Nucleus accumbens (tissue), 56 donors: ENCODE measurements at regions not wholly inside any gene's neighbourhood (a gene's known extent, or its start where the extent isn't known, plus 50 kb on each side); places are given as distances from the start of the nearest gene placed in this dataset.
"Not testable (repeated sequence)": the region's sequence is repeated elsewhere in the genome, so short reads cannot be mapped to it uniquely, and the experiment has no call there.

Experiments
- DNase-seq, 56 donors: peaks; one replicate each; lab custom pipeline; 2025; lab: John Stamatoyannopoulos, UW

DNA sequence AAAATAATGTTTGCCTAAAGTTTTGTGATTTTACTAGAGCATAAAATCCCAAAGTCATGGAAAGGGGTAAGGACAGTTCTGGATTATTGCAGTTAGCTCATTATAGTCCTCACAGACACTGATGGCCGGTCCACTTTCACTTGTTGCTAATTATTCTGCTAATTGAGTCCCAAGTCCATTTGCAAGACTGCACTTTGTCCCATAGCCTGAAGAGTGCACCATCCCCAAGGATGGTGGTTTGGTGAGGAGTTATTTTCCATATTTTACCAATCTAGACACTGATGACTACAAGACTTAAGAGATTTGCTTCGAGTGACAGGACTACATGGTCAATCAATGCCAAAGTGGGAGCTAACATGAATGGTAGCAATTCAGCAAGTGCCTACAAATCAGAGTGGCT lies 181.8 kb upstream of the CACNA2D1 start:
- no peak for DNase-seq

DNA sequence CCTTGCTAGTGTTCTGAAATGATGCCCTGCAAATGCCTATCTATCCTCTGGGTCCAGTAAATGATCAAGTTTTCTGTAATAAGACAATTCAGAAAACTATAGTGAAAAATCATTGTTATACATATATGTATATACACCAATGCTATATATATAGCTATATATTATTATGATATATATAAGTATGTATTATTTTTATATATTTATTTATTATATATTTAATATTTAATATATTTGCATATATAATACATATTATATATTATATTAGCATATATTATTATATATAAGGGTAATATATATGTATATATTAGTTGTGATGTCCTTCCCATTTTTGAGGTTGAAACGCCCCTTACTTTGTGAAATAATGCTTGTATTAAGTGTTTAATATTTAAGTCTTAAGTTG lies 181.4 kb upstream of the CACNA2D1 start:
- DNase-seq = no peak

DNA sequence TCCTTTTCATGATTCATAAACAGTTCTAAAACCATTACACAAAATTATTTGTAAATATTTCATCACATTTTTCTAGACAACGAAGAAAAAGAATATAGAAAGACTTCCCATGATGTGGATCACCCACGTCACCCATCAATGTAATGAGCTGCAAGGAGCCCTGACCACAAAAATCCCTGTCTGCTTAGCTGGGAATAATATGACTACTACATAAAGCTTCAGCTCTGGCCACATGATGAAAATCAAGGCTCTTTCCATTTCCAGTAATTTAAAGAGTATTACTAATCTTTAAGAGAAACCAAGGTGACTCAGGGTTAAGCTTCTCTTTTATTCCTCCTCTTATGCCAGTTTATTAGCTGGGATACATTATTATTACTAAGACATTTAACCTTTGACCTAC lies 180.8 kb upstream of the CACNA2D1 start:
- DNase-seq = no peak

DNA sequence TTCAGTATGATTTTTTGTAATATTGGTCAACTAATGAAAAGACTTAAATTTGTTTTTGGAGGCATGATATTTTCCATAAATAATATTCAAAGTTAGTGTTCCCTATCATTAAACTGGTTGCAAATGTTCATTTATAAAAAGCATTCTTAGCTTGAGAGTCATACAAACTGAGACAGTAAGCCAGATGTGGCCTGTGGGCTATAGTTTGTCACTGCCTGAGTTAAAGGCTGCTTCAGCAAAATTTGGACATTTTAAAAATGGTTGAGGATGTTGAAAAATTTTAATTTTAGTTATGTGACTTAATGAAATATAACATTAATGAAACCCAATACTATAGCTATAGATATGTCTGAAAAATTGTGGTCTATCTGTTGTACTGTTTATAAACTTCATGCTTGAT lies 180.2 kb upstream of the CACNA2D1 start:
- no peak for DNase-seq

DNA sequence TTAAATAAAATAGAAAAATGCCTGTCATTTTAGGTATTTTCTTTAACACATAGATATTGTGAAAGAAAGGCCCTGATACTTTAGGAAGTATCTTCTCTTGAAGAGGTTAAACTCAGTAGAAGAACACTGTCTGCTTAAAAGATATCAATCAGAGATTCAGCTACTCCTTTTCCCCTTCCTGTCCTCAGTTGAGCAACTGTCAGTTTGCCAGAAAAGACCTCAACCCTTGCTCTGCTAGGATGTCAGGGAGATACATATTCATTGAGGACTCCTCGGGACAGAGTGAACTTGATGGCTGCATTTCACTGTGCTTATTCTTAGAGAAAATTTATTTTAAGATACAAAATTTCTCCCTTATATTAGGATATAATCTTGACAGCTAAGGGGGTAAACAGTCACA lies 173.6 kb upstream of the CACNA2D1 start:
- no peak for DNase-seq

DNA sequence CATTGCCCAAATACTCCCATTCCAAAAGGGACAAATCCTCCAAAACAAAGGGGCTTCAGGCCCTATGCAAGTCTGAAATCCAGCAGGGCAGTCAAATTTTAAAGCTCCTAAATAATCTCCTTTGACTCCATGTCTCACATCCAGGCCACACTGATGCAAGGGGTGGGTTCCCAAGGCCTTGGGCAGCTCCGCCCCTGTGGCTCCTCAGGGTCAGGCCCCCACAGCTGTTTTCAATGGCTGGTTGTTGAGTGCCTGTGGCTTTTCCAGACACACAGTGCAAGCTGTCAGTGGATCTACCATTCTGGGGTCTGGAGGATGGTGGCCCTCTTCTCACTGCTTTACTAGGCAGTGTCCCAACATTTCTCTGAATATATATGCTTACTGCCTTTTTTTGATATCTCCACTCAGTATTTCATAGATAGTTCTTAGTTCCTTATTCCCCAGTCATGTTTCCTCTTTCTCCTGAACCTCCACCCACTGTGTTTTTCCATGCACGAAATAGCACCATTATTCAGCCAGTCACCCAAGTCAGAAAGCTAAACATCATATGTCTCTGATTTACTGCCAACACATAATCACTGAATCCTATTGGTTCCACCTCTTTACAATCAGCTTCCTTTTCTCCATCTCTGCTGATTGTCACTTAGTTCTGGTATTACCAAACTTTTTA lies 172.6 kb upstream of the CACNA2D1 start:
- DNase-seq = no peak

DNA sequence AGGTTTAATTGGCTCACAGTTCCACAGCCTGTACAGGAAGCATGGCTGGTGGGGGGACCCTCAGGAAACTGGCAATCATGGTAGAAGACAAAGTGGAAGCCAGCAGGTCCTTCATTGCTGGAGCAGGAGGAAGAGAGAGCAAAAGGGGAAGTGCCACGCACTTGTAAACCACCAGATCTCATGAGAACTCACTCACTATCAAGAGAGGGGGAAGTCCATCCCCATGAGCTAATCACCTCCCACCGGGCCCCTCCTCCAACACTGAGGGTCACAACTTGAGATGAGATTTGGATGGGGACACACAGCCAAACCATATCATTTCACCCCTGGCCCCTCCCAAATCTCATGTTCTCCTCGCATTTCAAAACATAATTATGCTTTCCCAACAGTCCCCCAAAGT lies 171.9 kb upstream of the CACNA2D1 start:
- DNase-seq = no peak

DNA sequence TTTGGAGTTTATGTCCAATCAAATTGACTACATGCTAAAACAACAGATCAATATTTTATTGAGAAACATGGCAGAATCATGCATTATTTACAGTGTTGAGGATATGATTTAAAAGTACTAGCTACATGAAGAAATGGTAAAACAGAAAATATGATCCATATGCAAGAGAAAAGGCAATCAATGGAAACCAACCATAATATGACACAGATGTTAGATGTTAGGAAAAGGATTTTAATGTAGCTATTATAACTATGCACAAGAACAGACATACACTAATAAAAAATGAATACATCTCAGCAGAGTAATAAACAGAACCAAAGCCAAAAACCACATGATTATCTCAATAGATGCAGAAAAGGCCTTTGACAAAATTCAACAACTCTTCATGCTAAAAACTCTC lies 166.2 kb upstream of the CACNA2D1 start:
- DNase-seq = no peak

DNA sequence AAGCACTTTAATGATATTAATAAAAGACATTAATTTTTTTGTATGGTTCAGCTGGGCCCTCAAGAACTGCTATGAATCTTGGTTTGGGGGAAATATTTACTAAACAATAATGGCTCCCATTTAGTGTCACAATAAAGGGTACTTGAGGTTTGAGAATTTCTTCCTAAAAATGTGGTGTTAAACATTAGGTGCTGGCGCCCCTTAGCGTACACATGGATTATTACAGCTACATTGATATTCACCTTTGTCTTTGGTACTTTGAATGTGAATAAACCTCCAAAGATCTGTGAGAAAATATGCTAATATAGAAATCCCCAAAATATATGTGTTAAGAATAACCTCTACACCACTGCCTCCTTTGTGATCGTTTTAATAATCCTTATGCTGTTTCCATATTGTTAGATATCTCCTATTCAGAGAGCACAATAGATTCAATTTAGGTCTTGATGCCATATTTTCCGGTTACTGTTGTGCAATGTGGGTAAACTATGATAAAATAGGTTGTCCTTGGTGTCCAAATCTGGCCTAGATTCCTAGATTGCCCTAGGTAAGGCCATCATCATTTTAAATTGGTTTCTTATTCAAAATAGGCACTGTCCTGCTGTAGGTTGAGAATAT lies 161.8 kb upstream of the CACNA2D1 start:
- peak in 9 of 56 donors; percentile 0 to 56 (median 9) for DNase-seq

DNA sequence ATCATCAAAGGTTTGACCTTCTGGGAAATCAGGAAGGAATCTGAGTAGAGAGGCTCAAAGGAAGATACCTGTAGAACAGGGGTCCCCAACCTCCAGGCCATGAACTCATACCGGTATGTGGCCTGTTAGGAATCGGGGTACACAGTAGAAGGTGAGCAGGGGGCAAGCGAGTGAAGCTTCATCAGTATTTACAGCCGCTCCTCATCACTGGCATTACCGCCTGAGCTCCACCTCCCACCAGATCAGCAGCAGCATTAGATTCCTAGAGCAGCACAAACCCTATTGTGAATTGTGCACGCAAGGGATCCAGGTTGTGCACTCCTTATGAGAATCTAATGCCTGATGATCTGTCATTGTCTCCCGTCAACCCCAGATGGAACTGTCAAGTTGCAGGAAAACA lies 158.5 kb upstream of the CACNA2D1 start:
- no peak for DNase-seq

DNA sequence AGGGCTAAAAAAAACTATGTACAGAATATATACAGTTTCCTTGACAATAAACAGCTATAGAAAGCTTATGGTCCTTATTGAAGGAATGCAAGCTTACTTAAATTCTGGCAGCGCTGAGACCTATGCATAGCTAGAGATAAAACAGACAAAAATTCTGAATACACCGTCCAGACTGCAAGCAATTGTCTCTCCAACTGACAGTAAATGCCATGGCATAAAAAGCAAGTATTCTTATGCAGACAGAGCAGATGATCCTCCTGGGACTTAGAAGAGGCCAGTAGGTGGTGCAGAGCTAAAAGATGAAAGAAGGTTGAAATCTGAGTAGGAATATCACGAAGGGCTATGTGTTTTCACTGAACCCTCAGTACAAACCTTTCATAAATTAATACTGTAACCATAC lies 157.0 kb upstream of the CACNA2D1 start:
- no peak for DNase-seq

DNA sequence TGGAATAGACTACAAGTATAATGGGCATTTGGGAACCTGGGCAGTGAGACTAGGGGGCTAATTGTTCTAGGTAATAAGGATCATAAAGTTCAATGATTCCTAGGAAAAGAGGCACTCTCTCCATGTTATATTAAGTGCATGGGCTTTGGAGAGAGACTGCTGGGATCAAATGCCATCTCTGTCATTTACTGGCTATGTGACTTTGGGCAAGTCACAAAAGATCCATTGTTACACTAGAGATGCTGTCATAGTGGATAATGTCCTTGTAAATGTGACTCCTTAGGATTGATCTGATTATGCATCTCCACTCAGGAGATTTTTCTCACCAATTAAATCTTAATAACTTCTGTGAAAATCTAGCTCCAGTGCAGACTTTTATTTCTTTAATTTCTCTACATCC lies 156.3 kb upstream of the CACNA2D1 start:
- peak in 1 of 56 donors; percentile 20 for DNase-seq

DNA sequence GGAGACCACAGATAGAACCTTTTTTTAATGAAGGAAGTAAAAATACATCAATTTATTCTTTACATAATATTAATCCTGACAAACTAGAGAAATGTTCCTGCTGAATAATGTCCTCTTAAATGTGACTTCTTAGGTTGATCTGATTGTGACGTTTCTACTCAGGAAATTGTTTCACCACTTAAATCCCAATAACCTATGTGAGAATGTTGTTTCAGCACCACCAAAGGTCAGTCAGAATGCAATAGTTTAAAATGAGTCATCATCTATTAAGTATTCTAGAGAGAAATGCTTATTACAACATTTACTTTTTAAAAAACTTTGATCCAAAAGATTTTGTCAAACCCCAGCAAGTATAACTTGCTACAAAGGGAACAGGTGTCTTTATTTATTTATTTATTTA lies 155.4 kb upstream of the CACNA2D1 start:
- no peak for DNase-seq

DNA sequence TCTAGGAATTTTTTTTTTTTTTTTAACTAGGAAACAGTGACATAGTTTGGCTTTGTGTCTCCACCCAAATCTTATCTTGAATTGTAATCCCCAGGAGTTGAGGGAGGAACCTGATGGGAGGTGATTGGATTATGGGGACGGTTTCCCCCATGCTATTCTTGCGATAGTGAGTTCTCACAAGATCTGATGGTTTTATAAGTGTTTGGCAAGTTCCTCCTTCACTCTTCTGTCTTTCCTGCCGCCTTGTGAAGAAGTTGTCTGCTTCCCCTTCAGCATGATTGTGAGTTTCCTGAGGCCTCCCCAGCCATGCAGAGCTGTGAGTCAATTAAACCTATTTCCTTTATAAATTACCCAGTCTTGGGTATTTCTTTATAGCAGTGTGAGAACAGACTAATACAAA lies 152.2 kb upstream of the CACNA2D1 start:
- DNase-seq = not testable (repeated sequence)

DNA sequence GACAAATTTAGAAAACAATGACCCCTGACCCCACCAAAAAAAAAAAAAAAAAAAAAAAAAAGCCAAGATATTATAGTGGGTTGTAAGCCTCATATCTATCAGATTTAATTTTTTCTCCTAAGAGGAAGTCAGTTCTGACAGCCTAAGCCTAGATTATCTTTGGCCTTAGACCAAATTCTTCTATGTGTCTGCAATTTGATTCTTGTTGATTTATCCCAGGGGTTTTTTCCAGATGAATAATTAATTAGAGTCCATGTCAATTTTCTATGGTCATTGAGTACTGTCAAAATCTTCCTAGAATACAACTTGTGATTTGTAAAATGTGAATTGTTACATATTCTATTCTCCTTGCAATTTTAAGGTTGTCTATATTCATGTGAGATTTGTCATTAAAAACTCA lies 151.6 kb upstream of the CACNA2D1 start:
- DNase-seq = no peak

DNA sequence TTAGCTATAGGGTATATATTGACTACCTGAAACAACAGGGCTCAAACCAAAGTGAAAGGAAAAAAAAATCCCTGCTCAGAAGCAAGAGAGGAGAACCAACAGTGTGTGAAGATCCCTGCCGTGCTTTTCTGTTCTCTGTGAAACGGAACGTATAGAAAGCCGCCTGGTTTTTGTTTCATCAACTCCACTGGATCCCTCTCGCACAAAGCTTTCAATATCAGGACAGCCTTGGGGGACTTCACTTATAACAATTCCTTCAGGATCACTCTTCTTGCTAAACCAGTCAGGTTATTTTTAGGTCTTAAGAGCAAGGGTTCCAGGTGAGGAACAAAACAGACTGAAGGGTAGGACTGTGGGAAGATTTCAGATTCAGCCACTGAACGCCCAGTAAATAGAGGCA lies 151.1 kb upstream of the CACNA2D1 start:
- no peak for DNase-seq

DNA sequence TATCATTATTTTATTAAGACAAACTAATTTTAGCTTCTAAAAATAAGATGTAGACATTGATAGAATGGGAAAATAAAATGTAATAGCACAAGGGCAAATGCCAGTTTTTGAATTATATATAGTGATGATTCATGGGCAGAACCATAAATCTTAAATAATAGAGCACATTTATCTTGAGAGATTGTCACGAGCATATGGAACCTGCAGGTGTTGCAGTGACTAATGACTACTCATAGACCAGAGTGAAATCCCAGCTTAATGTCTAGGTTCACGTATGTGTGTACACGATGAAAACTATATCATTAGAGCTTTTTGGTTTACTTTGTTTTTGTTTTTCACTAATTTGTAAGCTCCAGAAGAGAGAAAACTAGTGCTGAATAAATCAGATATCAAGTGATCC lies 150.2 kb upstream of the CACNA2D1 start:
- no peak for DNase-seq

DNA sequence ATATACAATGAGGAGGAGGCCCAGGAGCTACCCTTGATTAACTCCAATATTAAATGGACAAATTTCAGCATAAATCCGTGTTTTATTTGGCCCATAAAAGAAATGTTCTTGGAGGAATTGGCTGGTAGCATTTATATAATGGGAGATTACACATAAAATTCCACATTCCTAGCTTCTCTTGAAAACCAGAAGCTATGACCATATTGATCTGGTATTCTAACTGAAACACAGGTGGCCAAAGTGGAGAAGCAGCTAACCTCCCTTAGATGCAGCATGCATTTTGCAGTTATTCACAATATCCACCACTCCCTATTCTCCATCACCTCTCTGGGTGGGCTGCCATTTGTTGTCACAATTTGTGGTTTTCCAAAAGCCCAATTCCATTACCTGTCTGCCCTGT lies 148.8 kb upstream of the CACNA2D1 start:
- no peak for DNase-seq

DNA sequence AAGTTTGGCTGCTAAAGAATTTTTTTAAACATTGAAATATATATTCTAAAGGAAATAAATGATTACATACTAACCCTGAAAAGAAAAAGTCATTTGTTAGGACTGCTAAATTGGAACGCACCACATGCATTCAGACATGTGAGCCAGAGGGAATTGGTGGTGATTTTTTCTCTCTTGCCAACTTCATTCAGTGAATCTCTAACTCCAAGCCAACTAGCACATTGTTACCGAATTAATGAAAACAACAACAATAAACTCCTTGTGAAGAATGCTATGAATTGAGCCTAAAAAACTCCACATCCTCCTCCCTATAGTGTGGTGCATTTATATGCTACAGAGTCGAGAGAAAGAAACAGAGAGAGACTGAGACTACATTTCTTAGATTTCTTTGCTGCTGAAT lies 135.5 kb upstream of the CACNA2D1 start:
- DNase-seq = no peak

DNA sequence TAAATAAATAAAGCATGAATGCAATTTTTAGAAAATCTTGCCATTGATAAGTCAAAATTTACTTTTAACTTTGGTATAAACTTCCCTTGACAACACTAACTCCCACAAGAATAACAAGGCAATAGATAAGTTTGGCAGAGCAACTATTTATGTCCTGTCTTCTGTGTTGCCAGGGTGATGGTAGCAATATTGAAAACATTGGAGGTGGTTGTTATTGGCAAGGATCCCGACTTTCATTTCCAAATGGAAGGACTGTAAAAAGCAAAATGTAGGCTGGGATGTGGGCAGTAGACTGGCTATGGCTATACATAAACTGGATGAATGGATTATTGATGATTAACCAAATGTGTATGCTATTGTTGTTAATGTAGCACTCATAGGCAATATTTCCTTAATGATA lies 134.9 kb upstream of the CACNA2D1 start:
- no peak for DNase-seq

DNA sequence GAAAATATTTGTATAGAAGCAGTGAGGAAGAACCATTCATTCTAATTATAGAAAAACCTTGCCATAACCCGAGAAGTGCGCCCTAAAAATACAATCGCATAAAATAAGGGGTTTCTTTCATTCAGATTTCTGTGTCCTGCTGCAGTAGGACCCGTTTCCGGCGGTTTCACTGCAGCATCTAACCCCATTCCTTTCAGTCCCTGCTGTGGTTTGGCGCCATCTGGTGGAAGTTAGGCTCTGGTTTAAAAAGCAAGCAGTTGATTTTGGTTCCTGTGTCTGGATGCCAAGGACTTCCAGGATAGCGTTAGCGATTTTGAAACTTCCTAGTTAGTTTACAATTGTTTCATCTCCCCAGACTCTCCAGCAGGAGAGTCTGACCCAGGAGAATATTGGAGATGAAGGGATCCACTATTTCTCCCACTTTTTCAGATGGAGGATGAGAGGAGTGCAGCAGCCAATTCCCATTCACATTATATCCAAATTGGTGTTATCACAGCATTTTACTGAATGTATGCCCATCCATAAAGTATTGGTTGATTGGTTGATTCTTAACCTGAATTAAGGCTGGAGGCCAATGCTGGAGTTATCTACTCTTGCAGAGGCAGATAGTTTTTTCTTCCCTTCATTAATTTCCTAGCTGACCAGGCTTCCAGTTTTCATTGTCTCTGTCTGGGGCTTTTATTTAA lies 128.8 kb upstream of the CACNA2D1 start:
- peak in 54 of 56 donors; percentile 18 to 95 (median 70) for DNase-seq

DNA sequence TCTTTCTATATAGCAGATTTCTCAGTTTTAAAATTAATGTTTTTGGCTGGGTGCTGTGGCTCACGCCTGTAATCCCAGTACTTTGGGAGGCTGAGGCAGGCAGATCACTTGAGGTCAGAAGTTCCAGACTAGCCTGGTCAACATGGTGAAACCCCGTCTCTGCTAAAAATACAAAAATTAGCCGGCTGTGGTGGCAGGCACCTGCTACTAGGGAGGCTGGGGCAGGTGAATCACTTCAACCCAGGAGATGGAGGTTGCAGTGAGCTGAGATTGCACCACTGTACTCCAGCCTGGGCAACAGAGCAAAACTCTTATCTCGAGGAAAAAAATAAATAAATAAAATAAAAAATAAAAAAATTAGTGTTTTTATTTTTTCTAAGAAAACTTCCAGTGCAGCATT lies 127.5 kb upstream of the CACNA2D1 start:
- DNase-seq = not testable (repeated sequence)
